BLaER1 treated with 17β-estradiol and CSF1 and Interleukin-3, amounts not matched to agents 10 nM and 100 nM (cell line): ENCODE measurements at regions not wholly inside any gene's neighbourhood (a gene's known extent, or its start where the extent isn't known, plus 50 kb on each side); places are given as distances from the start of the nearest gene placed in this dataset.

Experiments used
- H3K27ac ChIP-seq, 11 experiments: shearing (Covaris generic); formaldehyde crosslinking; 2 replicates each; pipeline ENCODE4 v1.8.1; 2022
- H3K27me3 ChIP-seq, 11 experiments: shearing (Covaris generic); formaldehyde crosslinking; 2 replicates each; pipeline ENCODE4 v1.8.1; 2022
- H3K36me3 ChIP-seq, 11 experiments: shearing (Covaris generic); formaldehyde crosslinking; 2 replicates each; pipeline ENCODE4 v1.8.1; 2022
- H3K4me1 ChIP-seq, 10 experiments: shearing (Covaris generic); formaldehyde crosslinking; 2 replicates each; pipeline ENCODE4 v1.8.1; 2022
- H3K4me2 ChIP-seq, 11 experiments: shearing (Covaris generic); formaldehyde crosslinking; 2 replicates each; pipeline ENCODE4 v1.8.1; 2022
- H3K4me3 ChIP-seq, 10 experiments: shearing (Covaris generic); formaldehyde crosslinking; 2 replicates each; pipeline ENCODE4 v1.8.1; 2022
- H3K9ac ChIP-seq, 11 experiments: shearing (Covaris generic); formaldehyde crosslinking; 2 replicates each; pipeline ENCODE4 v1.8.1; 2022
- H3K9me3 ChIP-seq, 11 experiments: shearing (Covaris generic); formaldehyde crosslinking; replicated peaks in 1 of 11; 2 replicates each; pipeline ENCODE4 v1.8.1; 2022
- H4K20me1 ChIP-seq, 11 experiments: shearing (Covaris generic); formaldehyde crosslinking; 2 replicates each; pipeline ENCODE4 v1.8.1; 2022
- Cebpa-rat ChIP-seq, 11 experiments: shearing (Covaris generic); IDR thresholded peaks; 2 replicates each; pipeline ENCODE4 v1.8.1; 2022

- Histone ChIP-seq H3K27me3 (no peaks in the 10 kb centered on the region), H3K27ac (no peak overlapping the region), H3K36me3 (no peaks in the 10 kb centered on the region), H3K4me2 (no peak overlapping the region), H3K9ac (no peak overlapping the region), H3K4me1 (no peaks in the 10 kb centered on the region), H3K4me3 (no peak overlapping the region), H4K20me1 (no peaks in the 10 kb centered on the region), H3K9me3 (peaks cover 6 to 18% (median 15%) of the 10 kb centered on the region in 11 experiments; a peak in 20 of 22 replicates)
- no peak for TF ChIP-seq Cebpa-rat (IDR thresholded peaks at IDR 0.05)
These were observed 386.3 kb downstream of the DIRAS2 start for GRCh38 chr9:90256345-90256744.

DNA sequence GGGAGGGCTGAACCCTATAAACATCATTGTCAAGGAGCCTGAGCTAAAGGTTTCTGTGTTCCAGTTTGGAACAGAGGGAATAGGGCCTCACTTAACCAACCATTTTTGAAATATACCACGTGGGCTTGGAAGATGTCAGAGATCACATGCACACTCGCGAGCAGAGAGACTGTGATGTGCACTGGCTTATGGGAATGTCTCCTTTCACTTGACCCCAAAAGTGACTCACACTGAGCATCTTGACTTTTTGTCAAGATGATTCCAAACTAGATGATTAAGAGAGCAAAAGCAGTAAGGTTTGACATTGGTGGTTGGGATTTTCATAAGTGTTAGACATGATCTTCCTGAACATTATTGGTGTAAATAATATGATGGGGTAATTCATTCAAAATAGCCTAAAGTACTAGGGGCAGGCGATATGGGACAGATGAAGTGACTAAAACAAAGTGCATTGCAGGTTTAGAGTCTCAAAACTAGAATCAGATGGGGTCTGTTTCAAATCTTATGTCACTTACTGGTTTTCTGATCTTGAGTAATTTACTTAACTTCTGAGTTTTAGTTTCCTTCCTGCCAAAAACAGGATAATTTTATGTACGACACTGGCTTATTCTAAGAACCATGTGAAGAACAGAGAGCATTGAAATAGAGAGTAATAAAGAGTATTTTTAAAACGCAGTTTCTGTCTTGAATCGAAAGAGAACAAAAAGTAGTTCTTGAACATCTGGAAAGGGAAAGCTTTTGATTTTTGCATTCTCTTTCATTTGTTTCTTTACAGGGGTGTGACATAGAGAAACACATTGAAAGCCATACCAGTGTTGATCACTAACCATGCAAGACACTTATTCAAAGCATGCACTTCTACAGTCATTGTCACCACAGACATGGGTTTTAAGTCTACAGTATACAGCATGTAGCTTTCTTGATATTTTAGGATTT, 383.0 kb downstream of the DIRAS2 start:
- H3K27ac ChIP-seq = no peak overlapping the region
- H4K20me1 ChIP-seq = no peaks in the 10 kb centered on the region
- H3K4me3 ChIP-seq = no peak overlapping the region
- H3K4me2 ChIP-seq = no peak overlapping the region
- no peaks in the 10 kb centered on the region for H3K4me1 ChIP-seq
- H3K9ac ChIP-seq = no peak overlapping the region
- H3K27me3 ChIP-seq = no peaks in the 10 kb centered on the region
- TF ChIP-seq Cebpa-rat (IDR thresholded peaks at IDR 0.05) = no peak
- H3K36me3 ChIP-seq = no peaks in the 10 kb centered on the region
- H3K9me3 ChIP-seq = peaks cover 12 to 21% (median 18%) of the 10 kb centered on the region in 11 experiments; a peak in 20 of 22 replicates

GRCh38 chr9:90261698-90262097, 380.9 kb downstream of the DIRAS2 start:
- H3K36me3 ChIP-seq = no peaks in the 10 kb centered on the region
- H3K4me2 ChIP-seq = no peak overlapping the region
- H3K9me3 ChIP-seq = peaks cover 12 to 21% (median 18%) of the 10 kb centered on the region in 11 experiments; a peak in 20 of 22 replicates
- TF ChIP-seq Cebpa-rat (IDR thresholded peaks at IDR 0.05) = no peak
- H3K9ac ChIP-seq = no peak overlapping the region
- no peaks in the 10 kb centered on the region for H3K27me3 ChIP-seq
- no peak overlapping the region for H3K27ac ChIP-seq
- no peaks in the 10 kb centered on the region for H3K4me1 ChIP-seq
- no peak overlapping the region for H3K4me3 ChIP-seq
- H4K20me1 ChIP-seq = no peaks in the 10 kb centered on the region

DNA sequence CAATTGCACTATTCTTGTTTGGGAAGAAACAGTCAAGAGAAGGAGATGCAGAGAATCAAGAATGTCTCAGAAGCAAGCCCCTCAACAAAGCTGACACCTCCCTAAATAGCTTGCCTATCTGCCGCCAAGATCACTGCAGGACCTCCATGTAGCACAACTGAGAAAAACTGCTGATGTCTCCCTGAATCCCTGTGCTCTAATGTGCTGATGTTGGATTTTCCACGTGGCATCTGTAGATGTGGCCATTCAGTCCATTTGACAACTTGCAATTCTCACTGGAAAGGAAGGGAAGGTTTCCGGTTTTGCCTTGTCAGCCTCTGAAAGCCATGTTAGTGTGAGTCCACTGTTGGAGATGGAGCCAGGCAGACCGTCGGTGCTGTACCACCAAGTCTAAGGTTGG, 374.0 kb downstream of the DIRAS2 start:
- H3K4me2 ChIP-seq = no peak overlapping the region
- H3K36me3 ChIP-seq = no peaks in the 10 kb centered on the region
- H3K4me3 ChIP-seq = no peak overlapping the region
- no peak overlapping the region for H3K9ac ChIP-seq
- no peak for TF ChIP-seq Cebpa-rat (IDR thresholded peaks at IDR 0.05)
- H3K27ac ChIP-seq = no peak overlapping the region
- no peaks in the 10 kb centered on the region for H3K9me3 ChIP-seq
- H4K20me1 ChIP-seq = no peaks in the 10 kb centered on the region
- no peaks in the 10 kb centered on the region for H3K27me3 ChIP-seq
- H3K4me1 ChIP-seq = no peaks in the 10 kb centered on the region

- Histone ChIP-seq H3K36me3 (no peaks in the 10 kb centered on the region), H3K9me3 (no peaks in the 10 kb centered on the region), H3K27ac (no peak overlapping the region), H3K4me3 (no peak overlapping the region), H4K20me1 (no peaks in the 10 kb centered on the region), H3K4me1 (no peaks in the 10 kb centered on the region), H3K27me3 (no peaks in the 10 kb centered on the region), H3K4me2 (no peak overlapping the region), H3K9ac (no peak overlapping the region)
- TF ChIP-seq Cebpa-rat (IDR thresholded peaks at IDR 0.05) = no peak
These were observed 370.9 kb downstream of the DIRAS2 start for GRCh38 chr9:90271707-90272106.

DNA sequence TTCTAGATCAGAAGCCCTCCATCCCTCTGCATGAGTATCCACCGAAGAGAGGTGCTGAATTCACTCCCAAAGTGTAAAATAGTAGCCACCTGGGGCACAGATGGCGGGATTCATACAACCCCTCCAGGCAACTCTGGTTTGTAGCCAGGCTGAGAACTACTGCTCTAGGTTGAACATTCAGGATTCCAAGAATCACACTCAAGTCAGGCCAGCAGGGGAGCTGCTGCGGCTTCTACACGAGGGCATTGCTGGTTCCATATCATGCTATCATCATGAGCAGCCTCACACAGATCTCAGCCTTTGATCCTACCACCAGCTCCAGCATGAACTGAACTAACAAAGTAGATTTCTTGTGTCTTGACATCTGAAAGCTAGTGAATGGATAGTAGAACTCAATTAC, 367.9 kb downstream of the DIRAS2 start:
- Histone ChIP-seq H4K20me1 (no peaks in the 10 kb centered on the region), H3K4me1 (no peaks in the 10 kb centered on the region), H3K36me3 (no peaks in the 10 kb centered on the region), H3K27me3 (no peaks in the 10 kb centered on the region), H3K9ac (no peak overlapping the region), H3K4me2 (no peak overlapping the region), H3K27ac (no peak overlapping the region), H3K4me3 (no peak overlapping the region), H3K9me3 (no peaks in the 10 kb centered on the region)
- no peak for TF ChIP-seq Cebpa-rat (IDR thresholded peaks at IDR 0.05)

DNA sequence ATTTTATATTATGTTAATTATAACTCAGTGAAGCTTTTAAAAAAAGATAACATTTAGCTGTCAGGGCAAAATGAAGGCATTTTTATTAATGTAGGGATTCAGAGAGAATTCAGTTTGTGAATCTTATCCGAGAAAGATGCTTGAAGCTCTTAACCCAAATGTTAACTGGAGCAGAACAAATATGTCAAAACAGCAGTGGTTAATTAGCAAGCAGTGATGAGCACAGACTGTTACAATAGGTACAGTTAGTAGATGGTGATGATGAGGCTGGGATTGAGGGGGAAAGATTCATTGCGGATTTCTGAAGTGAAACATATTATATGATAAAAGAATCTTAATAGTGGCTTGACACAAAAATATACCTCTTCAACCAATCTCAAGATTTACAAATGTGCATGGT, 356.7 kb downstream of the DIRAS2 start:
- no peak for TF ChIP-seq Cebpa-rat (IDR thresholded peaks at IDR 0.05)
- no peaks in the 10 kb centered on the region for H3K36me3 ChIP-seq
- no peak overlapping the region for H3K9ac ChIP-seq
- no peak overlapping the region for H3K4me2 ChIP-seq
- peaks cover 0 to 6% (median 0%) of the 10 kb centered on the region in 11 experiments; a peak in 2 of 22 replicates for H3K9me3 ChIP-seq
- no peaks in the 10 kb centered on the region for H3K27me3 ChIP-seq
- H3K4me3 ChIP-seq = no peak overlapping the region
- peaks cover 0 to 7% (median 0%) of the 10 kb centered on the region in 10 experiments; a peak in 2 of 20 replicates for H3K4me1 ChIP-seq
- no peak overlapping the region for H3K27ac ChIP-seq
- no peaks in the 10 kb centered on the region for H4K20me1 ChIP-seq

DNA sequence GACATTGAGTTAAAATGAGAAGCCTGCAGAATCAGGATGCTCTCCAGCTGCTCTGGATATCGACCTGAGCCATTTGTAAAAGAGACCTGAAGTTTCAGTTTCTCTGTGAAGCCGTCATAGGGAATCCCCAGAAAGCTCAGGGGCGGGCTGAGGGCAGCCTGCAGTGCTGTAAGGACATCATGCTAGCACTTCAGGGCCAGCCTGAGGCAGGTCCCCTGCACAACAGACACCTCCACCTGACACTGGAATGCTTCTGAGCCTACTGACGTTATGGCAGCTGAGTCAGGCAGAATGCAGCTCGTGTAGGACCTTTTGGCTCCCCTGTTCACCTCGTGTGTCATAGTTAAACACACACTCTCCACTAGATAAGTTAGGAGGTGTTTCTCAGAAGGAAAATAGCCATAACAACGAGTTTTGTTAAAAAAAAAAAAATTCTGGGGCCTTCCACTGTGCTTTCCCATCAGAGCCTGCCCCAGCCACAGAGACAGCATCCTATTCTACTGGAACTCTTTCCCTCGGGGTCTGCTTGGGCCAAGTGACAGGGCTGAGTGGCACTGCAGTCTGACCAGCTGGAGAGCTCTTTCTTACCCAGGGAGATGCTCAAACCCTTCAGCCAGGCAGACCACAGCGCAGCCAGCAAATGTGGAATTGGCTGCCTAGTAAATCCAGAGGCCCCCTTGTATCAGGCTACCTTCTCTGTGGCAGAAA, 354.9 kb downstream of the DIRAS2 start:
- Histone ChIP-seq H3K27me3 (no peaks in the 10 kb centered on the region), H3K9me3 (peaks cover 0 to 6% (median 0%) of the 10 kb centered on the region in 11 experiments; a peak in 2 of 22 replicates), H3K4me1 (peaks cover 0 to 7% (median 0%) of the 10 kb centered on the region in 10 experiments; a peak in 2 of 20 replicates), H3K27ac (no peak overlapping the region), H3K9ac (no peak overlapping the region), H3K4me2 (no peak overlapping the region), H3K4me3 (no peak overlapping the region), H4K20me1 (no peaks in the 10 kb centered on the region), H3K36me3 (no peaks in the 10 kb centered on the region)
- TF ChIP-seq Cebpa-rat (IDR thresholded peaks at IDR 0.05) = no peak

GRCh38 chr9:90288275-90288639, 354.4 kb downstream of the DIRAS2 start:
- Histone ChIP-seq H3K9ac (no peak overlapping the region), H4K20me1 (no peaks in the 10 kb centered on the region), H3K27ac (no peak overlapping the region), H3K4me3 (no peak overlapping the region), H3K4me1 (peaks cover 0 to 7% (median 0%) of the 10 kb centered on the region in 10 experiments; a peak in 2 of 20 replicates), H3K4me2 (no peak overlapping the region), H3K36me3 (no peaks in the 10 kb centered on the region), H3K9me3 (peaks cover 0 to 6% (median 0%) of the 10 kb centered on the region in 11 experiments; a peak in 2 of 22 replicates), H3K27me3 (no peaks in the 10 kb centered on the region)
- no peak for TF ChIP-seq Cebpa-rat (IDR thresholded peaks at IDR 0.05)
